H9 (cell line): ENCODE measurements at regions not wholly inside any gene's neighbourhood (a gene's known extent, or its start where the extent isn't known, plus 50 kb on each side); places are given as distances from the start of the nearest gene placed in this dataset.
"Not testable (repeated sequence)": the region's sequence is repeated elsewhere in the genome, so short reads cannot be mapped to it uniquely, and the experiment has no call there.

Source experiments
- DNase-seq: peaks from one replicate; pipeline ENCODE4 v3.0.0-alpha.2; 2017
- H2AFZ ChIP-seq: one replicate; pipeline ENCODE4 v1.6.1; 2013; ENCODE audit warnings: mild to moderate bottlenecking, low read length, control low read depth, moderate library complexity
- H2AK5ac ChIP-seq: 2 replicates; pipeline ENCODE4 v1.6.1; 2013; ENCODE audit warnings: low read length, control low read depth, mixed read lengths; ENCODE audit not compliant: insufficient read length
- H2BK120ac ChIP-seq: one replicate; pipeline ENCODE4 v1.6.1; 2013; ENCODE audit warnings: low read depth, mild to moderate bottlenecking, low read length, control low read depth, inconsistent platforms; ENCODE audit not compliant: poor library complexity, severe bottlenecking
- H2BK12ac ChIP-seq: 2 replicates; pipeline ENCODE4 v1.6.1; 2013; ENCODE audit warnings: low read length, control low read depth, mixed read lengths, low read depth; ENCODE audit not compliant: insufficient read length
- H2BK15ac ChIP-seq: 2 replicates; pipeline ENCODE4 v1.6.1; 2013; ENCODE audit warnings: low read depth, low read length, control low read depth
- H2BK20ac ChIP-seq: one replicate; pipeline ENCODE4 v1.6.1; 2013; ENCODE audit warnings: low read depth, mild to moderate bottlenecking, low read length, control low read depth, inconsistent platforms; ENCODE audit not compliant: poor library complexity, severe bottlenecking
- H2BK5ac ChIP-seq: 2 replicates; pipeline ENCODE4 v1.6.1; 2013; ENCODE audit warnings: low read length, control low read depth, mixed read lengths; ENCODE audit not compliant: insufficient read length
- H3K14ac ChIP-seq: 2 replicates; pipeline ENCODE4 v1.6.1; 2013; ENCODE audit warnings: low read length, control low read depth; ENCODE audit not compliant: insufficient read depth
- H3K18ac ChIP-seq: 2 replicates; pipeline ENCODE4 v1.6.1; 2013; ENCODE audit warnings: low read depth, mild to moderate bottlenecking, mixed read lengths, low read length, control low read depth; ENCODE audit not compliant: insufficient read length
- H3K23ac ChIP-seq: 2 replicates; pipeline ENCODE4 v1.6.1; 2013; ENCODE audit warnings: low read length, control low read depth, mixed read lengths, low read depth; ENCODE audit not compliant: insufficient read length
- H3K23me2 ChIP-seq: 2 replicates; pipeline ENCODE4 v1.6.1; 2013; ENCODE audit warnings: low read depth, mild to moderate bottlenecking, mixed read lengths, low read length, control low read depth; ENCODE audit not compliant: insufficient read length, poor library complexity, severe bottlenecking
- H3K27ac ChIP-seq: 2 replicates; pipeline ENCODE4 v1.5.1; 2013; ENCODE audit warnings: low read length, control low read depth, mixed read lengths, low read depth; ENCODE audit not compliant: insufficient read length
- H3K27me3 ChIP-seq: 2 replicates; pipeline ENCODE4 v1.6.1; 2013; ENCODE audit warnings: low read length, control low read depth, inconsistent platforms; ENCODE audit not compliant: insufficient read depth
- H3K4ac ChIP-seq: 2 replicates; pipeline ENCODE4 v1.6.1; 2013; ENCODE audit warnings: low read depth, mild to moderate bottlenecking, control low read depth, inconsistent platforms, low read length, moderate library complexity
- H3K4me1 ChIP-seq: 2 replicates; pipeline ENCODE4 v1.6.1; 2013; ENCODE audit warnings: low read length, control low read depth, inconsistent platforms; ENCODE audit not compliant: insufficient read depth
- H3K4me2 ChIP-seq: 2 replicates; pipeline ENCODE4 v1.6.1; 2013; ENCODE audit warnings: low read length, control low read depth, mixed read lengths; ENCODE audit not compliant: insufficient read length, insufficient read depth
- H3K56ac ChIP-seq: 2 replicates; pipeline ENCODE4 v1.6.1; 2013; ENCODE audit warnings: low read depth, mild to moderate bottlenecking, mixed read lengths, low read length, control low read depth; ENCODE audit not compliant: insufficient read length
- H3K79me1 ChIP-seq: 2 replicates; pipeline ENCODE4 v1.6.1; 2013; ENCODE audit warnings: low read depth, mild to moderate bottlenecking, moderate library complexity, low read length, control low read depth, inconsistent platforms; ENCODE audit not compliant: insufficient read depth, poor library complexity, severe bottlenecking
- H3K79me2 ChIP-seq: 2 replicates; pipeline ENCODE4 v1.6.1; 2013; ENCODE audit warnings: low read length, control low read depth, inconsistent platforms; ENCODE audit not compliant: insufficient read depth
- H3K9ac ChIP-seq: 2 replicates; pipeline ENCODE4 v1.6.1; 2013; ENCODE audit warnings: low read length, control low read depth, mixed read lengths; ENCODE audit not compliant: insufficient read length; ENCODE audit errors: extremely low read depth
- H3K9me3 ChIP-seq: one replicate; pipeline ENCODE4 v1.6.1; 2013; ENCODE audit warnings: low read depth, low read length, inconsistent platforms; ENCODE audit not compliant: control insufficient read depth
- H3T11ph ChIP-seq: one replicate; pipeline ENCODE4 v1.6.1; 2013; ENCODE audit warnings: mild to moderate bottlenecking, low read length, control low read depth, inconsistent platforms
- H4K20me1 ChIP-seq: one replicate; pipeline ENCODE4 v1.6.1; 2013; ENCODE audit not compliant: control insufficient read depth, insufficient read length, insufficient read depth
- H4K5ac ChIP-seq: 2 replicates; pipeline ENCODE4 v1.6.1; 2013; ENCODE audit warnings: low read depth, mild to moderate bottlenecking, mixed read lengths, low read length, control low read depth; ENCODE audit not compliant: insufficient read length
- H4K8ac ChIP-seq: replicated peaks from 2 replicates; pipeline ENCODE4 v1.6.1; 2013; ENCODE audit warnings: low read length, control low read depth, mixed read lengths, low read depth; ENCODE audit not compliant: insufficient read length
- H4K91ac ChIP-seq: 2 replicates; pipeline ENCODE4 v1.6.1; 2013; ENCODE audit warnings: low read depth, mild to moderate bottlenecking, moderate library complexity, mixed read lengths, low read length, control low read depth; ENCODE audit not compliant: insufficient read length
- H3K27ac Mint-ChIP-seq, 3 experiments: 2 replicates in 2 of 3; 3 replicates in 1 of 3; pipeline ENCODE4 v1.8.0; 2020 to 2021; ENCODE audit warnings: mixed read lengths in 3 of 3, mild to moderate bottlenecking in 1 of 3, moderate library complexity in 1 of 3
- H3K27me3 Mint-ChIP-seq: 2 replicates; pipeline ENCODE4 v1.8.0; 2021; ENCODE audit warnings: low read depth, mild to moderate bottlenecking, moderate library complexity, mixed read lengths
- H3K36me3 Mint-ChIP-seq, 3 experiments: 2 replicates in 2 of 3; 3 replicates in 1 of 3; pipeline ENCODE4 v1.8.0; 2020 to 2021; ENCODE audit warnings: low read depth in 3 of 3, mixed read lengths in 3 of 3; ENCODE audit not compliant: insufficient read depth in 1 of 3
- H3K4me1 Mint-ChIP-seq, 2 experiments: 2 replicates each; pipeline ENCODE4 v1.8.0; 2020; ENCODE audit warnings: mixed read lengths in 2 of 2
- H3K4me3 Mint-ChIP-seq, 2 experiments: 2 replicates in 1 of 2; 3 replicates in 1 of 2; pipeline ENCODE4 v1.8.0; 2020 to 2021; ENCODE audit warnings: mild to moderate bottlenecking in 2 of 2, mixed read lengths in 2 of 2, moderate library complexity in 1 of 2
- H3K9me3 Mint-ChIP-seq, 2 experiments: 2 replicates in 1 of 2; 3 replicates in 1 of 2; pipeline ENCODE4 v1.8.0; 2020; ENCODE audit warnings: mild to moderate bottlenecking in 2 of 2, mixed read lengths in 2 of 2, moderate library complexity in 1 of 2
- CTCF ChIP-seq: fragments of 200-600 bp; sonication (generic); conservative IDR thresholded peaks from 3 replicates; pipeline ENCODE4 v1.8.0; 2021; ENCODE audit warnings: antibody characterized with exemption, mild to moderate bottlenecking
- WGBS: extraction: QIAGEN DNeasy Blood & Tissue Kit; methylation state at CpG from one replicate; pipeline ENCODE4 v1.1.7; 2013; ENCODE audit warnings: missing lambda C conversion rate, low lambda C conversion rate, mixed read lengths; ENCODE audit not compliant: insufficient read length; ENCODE audit errors: extremely low coverage; 5-methylcytosine and 5-hydroxymethylcytosine counted together

- no peak overlapping the region for H3K27ac ChIP-seq
- peak; percentile 84 for DNase-seq
- Mint-ChIP-seq H3K27me3 (no peaks in the 10 kb centered on the region), H3K36me3 (no peaks in the 10 kb centered on the region), H3K27ac (no peak overlapping the region), H3K9me3 (no peaks in the 10 kb centered on the region), H3K4me1 (no peaks in the 10 kb centered on the region; a peak in 1 of 4 replicates), H3K4me3 (no peak overlapping the region)
- H2BK20ac ChIP-seq = no peak overlapping the region
- no peak overlapping the region for H3K14ac ChIP-seq
- WGBS = no CpG with 5 or more reads among the region's 8 CpGs
- H3K79me1 ChIP-seq = no peaks in the 10 kb centered on the region
- no peak overlapping the region for H2AK5ac ChIP-seq
- H2AFZ ChIP-seq = no peak overlapping the region
- H3K18ac ChIP-seq = no peak overlapping the region
- H3K9me3 ChIP-seq = no peaks in the 10 kb centered on the region
- H3K4me1 ChIP-seq = no peaks in the 10 kb centered on the region
- no peak overlapping the region for H3K4ac ChIP-seq
- H4K91ac ChIP-seq = no peak overlapping the region
- H2BK5ac ChIP-seq = no peak overlapping the region
- no peaks in the 10 kb centered on the region for H3K79me2 ChIP-seq
- no peak overlapping the region for H3K4me2 ChIP-seq
- no peak overlapping the region for H2BK12ac ChIP-seq
- no peaks in the 10 kb centered on the region for H3K27me3 ChIP-seq
- no peak overlapping the region for H3K23ac ChIP-seq
- no peaks in the 10 kb centered on the region for H4K20me1 ChIP-seq
- no peak overlapping the region for H2BK15ac ChIP-seq
- H3K9ac ChIP-seq = no peak overlapping the region
- no peak overlapping the region for H4K8ac ChIP-seq
- TF ChIP-seq CTCF = peak; percentile 89
- no peak overlapping the region for H4K5ac ChIP-seq
- H3T11ph ChIP-seq = no peak overlapping the region
- no peak overlapping the region for H3K56ac ChIP-seq
- no peak overlapping the region for H2BK120ac ChIP-seq
- H3K23me2 ChIP-seq = peaks cover 2% of the 10 kb centered on the region
These were observed 157.2 kb upstream of the ZNF92 start for GRCh38 chr7:65216469-65216868.

- H3K9ac ChIP-seq, DNase-seq, H3K23ac ChIP-seq, H2BK15ac ChIP-seq, H2BK20ac ChIP-seq, H4K8ac ChIP-seq, H3K18ac ChIP-seq, H2BK5ac ChIP-seq, H3K9me3 Mint-ChIP-seq, H3K4ac ChIP-seq, H3K4me1 Mint-ChIP-seq, H3K27me3 Mint-ChIP-seq, H3K79me2 ChIP-seq, H3K4me1 ChIP-seq, H2AK5ac ChIP-seq, H3K56ac ChIP-seq, H4K5ac ChIP-seq, H2BK120ac ChIP-seq, H4K20me1 ChIP-seq, H4K91ac ChIP-seq, H2AFZ ChIP-seq, H3K27me3 ChIP-seq, H3T11ph ChIP-seq, H3K27ac Mint-ChIP-seq, H3K79me1 ChIP-seq, H3K4me2 ChIP-seq, H3K23me2 ChIP-seq, H3K14ac ChIP-seq, H3K27ac ChIP-seq, H2BK12ac ChIP-seq, H3K36me3 Mint-ChIP-seq, H3K9me3 ChIP-seq, H3K4me3 Mint-ChIP-seq: not testable (repeated sequence)
- no CpG with 5 or more reads among the region's 1 CpG for WGBS
These were observed 160.4 kb upstream of the ZNF92 start for GRCh38 chr7:65213260-65213659.
